D721Med (cell line): ENCODE measurements at regions not wholly inside any gene's neighbourhood (a gene's known extent, or its start where the extent isn't known, plus 50 kb on each side); places are given as distances from the start of the nearest gene placed in this dataset.

ENCODE experiments used
- DNase-seq: peaks from one replicate; pipeline ENCODE4 v3.0.0; 2011; ENCODE audit warnings: low spot score; ENCODE audit not compliant: insufficient read length
- FAIRE-seq: peaks from 2 replicates; lab custom pipeline; 2011; peaks lifted over from hg19 to GRCh38; lab: Jason Lieb, UNC
- CTCF ChIP-seq: IDR thresholded peaks from 2 replicates; pipeline ENCODE4 v1.5.1; 2012; ENCODE audit warnings: mild to moderate bottlenecking, control low read depth; ENCODE audit not compliant: insufficient read depth; ENCODE audit errors: missing control alignments

GRCh38 chr1:175877939-175878737 is 134.7 kb upstream of the TNR start:
- FAIRE-seq (no peak), DNase-seq (no peak)
- no peak for TF ChIP-seq CTCF

- no peak for DNase-seq
- FAIRE-seq, result no peak
- TF ChIP-seq CTCF, result no peak
These were observed 132.2 kb upstream of the TNR start for GRCh38 chr1:175875556-175875955.

GRCh38 chr1:175874081-175874480 is 130.7 kb upstream of the TNR start:
- no peak for TF ChIP-seq CTCF
- FAIRE-seq (no peak), DNase-seq (no peak)

GRCh38 chr1:175873290-175873935 is 130.0 kb upstream of the TNR start:
- TF ChIP-seq CTCF, result no peak
- no peak for DNase-seq
- no peak for FAIRE-seq

GRCh38 chr1:175872588-175872987 is 129.2 kb upstream of the TNR start:
- FAIRE-seq (no peak), DNase-seq (no peak)
- TF ChIP-seq CTCF, result no peak

GRCh38 chr1:175871647-175872046 is 128.3 kb upstream of the TNR start:
- FAIRE-seq, result no peak
- no peak for DNase-seq
- no peak for TF ChIP-seq CTCF

GRCh38 chr1:175870217-175870616 is 126.8 kb upstream of the TNR start:
- no peak for FAIRE-seq

More at GRCh38 chr1:175870217-175870616, 126.8 kb upstream of the TNR start:
- no peak for TF ChIP-seq CTCF
- DNase-seq, result no peak
